Heart left ventricle (tissue), 16 donors: ENCODE measurements at regions not wholly inside any gene's neighbourhood (a gene's known extent, or its start where the extent isn't known, plus 50 kb on each side); places are given as distances from the start of the nearest gene placed in this dataset.

Source experiments
- ATAC-seq, 4 donors: fragments of 200-7000 bp; cut with Tn5 transposase; one replicate each; pipeline ENCODE4 v1.9.1; 2020 to 2022; ENCODE audit warnings: moderate library complexity in 4 of 4, mild to moderate bottlenecking in 3 of 4, moderate number of reproducible peaks in 1 of 4
- DNase-seq, 5 donors: peaks; one replicate each; pipeline ENCODE4 v3.0.0-alpha.2; 2020
- H3K27ac ChIP-seq, 12 donors: fragments of 200-600 bp; sonication (generic) in 4 of 12; one replicate each; pipeline versions ENCODE4 v1.5.0 to v1.8.0; 2016 to 2022; ENCODE audit warnings: mild to moderate bottlenecking in 2 of 12
- H3K27me3 ChIP-seq, 9 donors: fragments of 200-600 bp; sonication (generic) in 2 of 9; one replicate each; pipeline versions ENCODE4 v1.5.1 to v1.8.0; 2016 to 2022; ENCODE audit warnings: mild to moderate bottlenecking in 3 of 9
- H3K36me3 ChIP-seq, 9 donors: fragments of 200-600 bp; sonication (generic) in 2 of 9; one replicate each; pipeline versions ENCODE4 v1.5.0 to v1.8.0; 2018 to 2022; ENCODE audit warnings: mild to moderate bottlenecking in 2 of 9
- H3K4me1 ChIP-seq, 12 donors: fragments of 200-600 bp; sonication (generic) in 4 of 12; one replicate each; pipeline versions ENCODE4 v1.5.0 to v1.8.0; 2016 to 2022; ENCODE audit warnings: mild to moderate bottlenecking in 3 of 12
- H3K4me3 ChIP-seq, 12 donors: fragments of 200-600 bp; sonication (generic) in 4 of 12; one replicate each; pipeline versions ENCODE4 v1.5.0 to v1.8.0; 2017 to 2022; ENCODE audit warnings: mild to moderate bottlenecking in 9 of 12, moderate library complexity in 4 of 12
- H3K9me3 ChIP-seq, 12 donors: fragments of 200-600 bp; sonication (generic) in 4 of 12; one replicate each; pipeline versions ENCODE4 v1.5.0 to v1.8.0; 2016 to 2022; ENCODE audit warnings: mild to moderate bottlenecking in 1 of 12
- CTCF ChIP-seq, 12 donors: fragments of 200-600 bp; sonication (generic) in 4 of 12; IDR thresholded peaks; one replicate each; pipeline versions ENCODE4 v1.5.0 to v1.8.0; 2018 to 2022; ENCODE audit warnings: antibody characterized with exemption in 12 of 12, mild to moderate bottlenecking in 5 of 12
- POLR2A ChIP-seq, 2 donors: fragments of 450-650 bp; IDR thresholded peaks; one replicate each; pipeline ENCODE4 v1.6.1; 2017; ENCODE audit warnings: antibody characterized with exemption in 2 of 2, mild to moderate bottlenecking in 2 of 2, moderate library complexity in 2 of 2
- WGBS, 4 donors: extraction: QIAGEN DNeasy Blood & Tissue Kit in 2 of 4; methylation state at CpG; one replicate each; pipeline versions ENCODE4 v1.1.5 to v1.1.7; 2013 to 2018; 5-methylcytosine and 5-hydroxymethylcytosine counted together
- intact Hi-C, 10 donors: fragments of 100-400 bp; cut with DNase I; formaldehyde crosslinking; loops; one replicate each; pipeline versions ENCODE4 v1.11.1 to v1.14.2; 2022
- donor health status: ischemic (EF 13 %, LVEDD 7.1; RV severe dilation, severe dysfunction).
- donor health status: healthy with polysubstance abuse.
- donor health status: DM: no; HTN: yes; CAD: no.
- donor health status: DM: no; HTN: no; CAD: no.
- donor health status: ischemic (EF 25% LVEDD 6.9; RV normal size, moderate dysfunction).
- donor health status: ischemic (EF 25% LVEDD 5.7; RV mildly dilated, moderate dysfunction).
- donor health status: healthy.
- donor health status: DM: yes; HTN: yes; CAD: no.
- donor health status: ischemic (EF 35%, LVEDD 5.7; RV mildly dilated, moderate dysfunction).
- donor health status: nonischemic (EF 11% LVEDD 7.7; RV severe dilation, severe dysfunction).
- donor health status: DM: yes; HTN: yes; CAD: no.
- donor health status: PGD.
- donor health status: ischemic (EF 29% LVEDD 5.4; RV normal size, mild dysfunction).
- donor health status: nonischemic (EF 23%, LVEDD 6.1; RV moderate dilation, normal function).

GRCh38 chr2:153027533-153027932 lies 309.1 kb downstream of the ARL6IP6 start:
- ATAC-seq, result no peak
- Histone ChIP-seq H3K27ac (no peak overlapping the region), H3K4me1 (no peaks in the 10 kb centered on the region), H3K9me3 (peaks cover 0 to 4% (median 0%) of the 10 kb centered on the region in 12 donors), H3K36me3 (no peaks in the 10 kb centered on the region), H3K27me3 (no peaks in the 10 kb centered on the region), H3K4me3 (no peak overlapping the region)
- DNase-seq, result no peak
- 65 to 90% (median 86%) methylated on average over 1 of the region's 1 CpG for WGBS, 4 donors
- intact Hi-C loops, result no loop called here
- TF ChIP-seq CTCF (IDR thresholded peaks at IDR 0.05) (no peak), POLR2A (IDR thresholded peaks at IDR 0.05) (no peak)

DNA sequence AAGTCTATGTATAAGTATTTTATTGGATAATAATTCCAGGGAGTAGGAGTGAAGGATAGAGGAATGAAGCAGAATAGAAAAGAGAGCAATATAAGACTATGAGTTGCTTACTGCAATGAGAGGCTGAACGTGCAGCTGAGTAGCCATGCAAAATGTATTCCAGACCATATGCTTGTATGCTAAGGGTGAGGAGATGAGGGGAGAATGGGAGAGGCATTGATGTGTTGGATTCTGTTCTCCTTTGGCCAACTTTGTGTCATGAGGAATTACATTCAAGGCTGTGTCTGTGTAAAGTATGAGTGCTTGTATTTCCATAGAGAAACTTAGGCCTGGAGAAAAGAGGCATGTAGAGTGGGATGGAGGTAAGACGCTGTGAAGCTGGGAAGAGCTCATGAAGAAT lies 301.8 kb downstream of the ARL6IP6 start:
- 75 to 85% (median 80%) methylated on average over 2 of the region's 2 CpGs for WGBS, 4 donors
- no peak overlapping the region for H3K27ac ChIP-seq
- H3K27me3 ChIP-seq, result no peaks in the 10 kb centered on the region
- no peak overlapping the region for H3K4me3 ChIP-seq
- TF ChIP-seq CTCF (IDR thresholded peaks at IDR 0.05) (no peak), POLR2A (IDR thresholded peaks at IDR 0.05) (no peak)
- no peaks in the 10 kb centered on the region for H3K36me3 ChIP-seq
- ATAC-seq (no peak), DNase-seq (no peak)
- peaks cover 0 to 32% (median 6%) of the 10 kb centered on the region in 12 donors for H3K9me3 ChIP-seq
- no peaks in the 10 kb centered on the region for H3K4me1 ChIP-seq
- intact Hi-C loops, result no loop called here

DNA sequence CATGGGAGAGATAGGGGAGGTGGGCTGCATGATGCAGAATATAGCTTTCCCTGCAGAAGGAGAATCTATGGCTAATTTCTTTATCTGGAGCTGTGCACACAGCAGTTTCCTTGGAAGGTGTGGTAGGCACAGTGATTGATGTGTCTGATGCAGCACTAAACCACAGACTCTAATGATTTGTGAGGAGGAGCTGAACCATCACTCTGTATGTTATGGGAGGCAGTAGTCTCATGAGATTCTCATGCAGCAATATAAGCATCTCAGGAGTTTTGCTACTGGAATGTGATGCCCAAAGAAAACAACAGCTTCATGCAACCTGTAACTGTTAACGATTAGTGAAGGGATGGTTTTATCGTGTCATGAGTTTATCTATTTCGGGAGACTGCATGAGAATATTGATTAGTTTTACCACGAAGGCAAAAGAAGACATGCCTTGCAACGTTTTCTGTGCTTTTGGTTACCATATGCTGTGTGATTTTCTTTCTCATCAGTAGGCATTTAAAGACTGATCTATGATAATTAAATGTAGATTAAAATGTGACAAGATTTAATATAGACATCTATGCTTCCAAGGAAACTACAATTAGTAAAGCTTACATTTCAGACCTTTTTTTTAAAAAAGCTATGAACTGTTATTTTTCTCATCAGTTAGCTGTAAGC lies 286.8 kb downstream of the ARL6IP6 start:
- no peak for ATAC-seq
- intact Hi-C loops, result no loop called here
- no peak for DNase-seq
- H3K4me1 ChIP-seq, result no peaks in the 10 kb centered on the region
- H3K36me3 ChIP-seq, result no peaks in the 10 kb centered on the region
- no peak overlapping the region for H3K4me3 ChIP-seq
- WGBS, 4 donors, result 58 to 64% (median 63%) methylated on average over 5 of the region's 5 CpGs
- no peaks in the 10 kb centered on the region for H3K9me3 ChIP-seq
- H3K27ac ChIP-seq, result no peak overlapping the region
- no peak for TF ChIP-seq CTCF (IDR thresholded peaks at IDR 0.05)
- no peak for TF ChIP-seq POLR2A (IDR thresholded peaks at IDR 0.05)
- no peaks in the 10 kb centered on the region for H3K27me3 ChIP-seq

GRCh38 chr2:153004627-153005026 lies 286.2 kb downstream of the ARL6IP6 start:
- H3K27me3 ChIP-seq, result no peaks in the 10 kb centered on the region
- H3K4me1 ChIP-seq, result no peaks in the 10 kb centered on the region
- ATAC-seq (no peak), DNase-seq (no peak)
- H3K9me3 ChIP-seq, result no peaks in the 10 kb centered on the region
- no peak for TF ChIP-seq CTCF (IDR thresholded peaks at IDR 0.05)
- no peak for TF ChIP-seq POLR2A (IDR thresholded peaks at IDR 0.05)
- no peak overlapping the region for H3K27ac ChIP-seq
- H3K36me3 ChIP-seq, result no peaks in the 10 kb centered on the region
- WGBS, 4 donors, result 87 to 93% (median 90%) methylated on average over 3 of the region's 3 CpGs
- no peak overlapping the region for H3K4me3 ChIP-seq
- intact Hi-C loops, result no loop called here
